HG03565 (cell line): ENCODE measurements at regions not wholly inside any gene's neighbourhood (a gene's known extent, or its start where the extent isn't known, plus 50 kb on each side); places are given as distances from the start of the nearest gene placed in this dataset.

Source experiments
- ATAC-seq: cut with Tn5 transposase; IDR thresholded peaks from one replicate; pipeline ENCODE4 v1.9.1; 2021; ENCODE audit warnings: mild to moderate bottlenecking, moderate library complexity; ENCODE audit not compliant: unreplicated experiment

DNA sequence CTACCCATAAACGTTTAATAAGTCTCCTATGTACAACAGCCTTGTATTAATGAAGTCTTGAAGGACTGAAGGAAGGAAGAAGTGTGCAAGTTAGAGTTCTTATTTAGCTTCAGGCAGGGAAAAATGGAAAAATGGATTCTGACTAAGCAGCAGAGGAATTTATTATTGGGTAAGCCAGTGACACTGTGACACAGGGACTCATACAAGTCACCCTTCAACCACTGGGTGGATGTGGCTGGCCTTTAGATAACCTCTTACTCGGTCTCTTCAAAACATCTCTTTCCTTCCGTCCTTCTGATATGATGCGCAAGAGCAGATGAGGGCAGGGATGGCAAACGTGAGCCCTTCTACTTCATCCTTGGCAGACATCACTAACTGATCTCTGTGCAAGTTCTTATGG lies 145.6 kb downstream of the DHX35 start:
- no peak for ATAC-seq

DNA sequence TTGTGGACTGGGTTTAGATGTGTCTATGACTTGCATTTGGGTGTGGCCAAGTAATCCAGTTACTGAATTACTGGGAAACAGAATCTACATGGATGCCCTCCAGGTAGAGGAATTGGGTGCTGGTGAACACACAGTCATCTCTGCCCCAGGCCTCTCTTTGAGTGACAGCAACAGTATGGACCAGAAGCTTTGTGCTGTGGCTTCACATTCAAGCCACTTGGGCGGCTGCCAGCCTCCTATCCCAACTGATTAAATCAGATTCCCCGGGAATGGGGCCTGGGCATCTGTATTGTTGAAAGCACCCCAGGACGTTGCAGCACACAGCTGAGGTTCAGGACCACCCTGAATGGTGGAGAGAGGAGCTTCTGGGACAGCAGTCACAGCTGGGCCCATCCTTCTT lies 144.6 kb downstream of the DHX35 start:
- ATAC-seq, result no peak

DNA sequence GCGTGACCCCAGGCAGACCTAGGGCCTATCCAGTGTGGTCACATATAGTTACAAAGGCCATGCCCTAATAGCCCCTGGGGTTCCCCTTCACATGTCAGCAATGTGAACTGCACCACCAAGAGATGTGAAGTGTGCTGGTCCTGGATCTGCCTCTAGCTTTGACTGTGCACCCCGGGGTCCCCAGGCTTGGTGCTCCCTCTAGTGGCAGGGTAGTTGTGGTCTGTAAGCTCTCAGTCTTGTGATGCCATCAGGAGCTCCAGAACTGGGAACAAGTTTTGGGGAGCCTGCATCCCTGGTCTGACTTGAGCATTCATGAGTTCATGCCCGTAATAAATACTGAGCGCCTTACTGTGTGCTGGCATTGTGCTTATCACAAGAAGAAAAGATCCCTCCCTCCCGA lies 143.4 kb downstream of the DHX35 start:
- no peak for ATAC-seq

GRCh38 chr20:39103732-39104131 lies 141.6 kb downstream of the DHX35 start:
- no peak for ATAC-seq

GRCh38 chr20:39103305-39103704 lies 141.2 kb downstream of the DHX35 start:
- ATAC-seq, result no peak

GRCh38 chr20:39101895-39102294 lies 139.8 kb downstream of the DHX35 start:
- no peak for ATAC-seq

DNA sequence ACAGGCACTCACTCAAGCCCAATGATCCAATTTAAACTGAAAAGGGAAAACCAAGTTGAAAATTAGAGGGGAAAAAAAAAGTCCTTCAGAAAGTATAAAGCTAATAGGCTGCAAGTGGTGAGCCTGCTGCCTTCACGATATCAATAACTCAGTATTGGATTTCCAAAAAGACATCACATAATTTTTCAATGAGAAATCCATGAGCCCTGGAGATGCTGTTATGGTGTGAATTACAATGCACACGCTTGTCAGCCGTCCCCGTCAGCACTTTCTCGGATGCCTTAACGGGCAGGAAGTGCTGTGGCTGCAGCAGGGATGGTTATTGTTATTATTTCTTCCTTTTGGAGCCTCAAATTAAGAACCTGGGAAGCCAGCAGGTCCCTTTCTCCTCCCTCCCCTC lies 138.5 kb downstream of the DHX35 start:
- ATAC-seq, result no peak

GRCh38 chr20:39097889-39098288 lies 135.7 kb downstream of the DHX35 start:
- ATAC-seq, result no peak

- ATAC-seq, result no peak
Measured at GRCh38 chr20:39095870-39096269, 133.7 kb downstream of the DHX35 start.

DNA sequence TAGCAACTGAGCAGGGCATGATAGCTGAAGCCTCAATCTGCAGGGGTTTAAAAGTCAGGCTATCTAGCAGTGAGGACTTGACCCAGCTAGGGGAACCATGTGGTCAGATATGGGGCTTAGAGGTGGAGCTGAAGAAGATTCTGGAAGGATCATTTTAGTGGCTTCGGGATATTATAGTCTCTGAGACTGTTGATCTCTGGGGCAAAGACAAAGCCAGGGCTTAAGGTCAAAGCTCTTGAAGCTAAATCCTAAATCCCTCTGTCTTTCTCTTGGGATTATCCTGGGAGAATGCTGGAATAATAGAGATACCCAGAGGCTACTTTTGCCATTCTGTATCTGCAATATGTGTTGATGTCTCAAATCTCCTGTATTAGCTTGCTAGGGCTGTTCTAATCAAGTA lies 132.2 kb downstream of the DHX35 start:
- no peak for ATAC-seq

DNA sequence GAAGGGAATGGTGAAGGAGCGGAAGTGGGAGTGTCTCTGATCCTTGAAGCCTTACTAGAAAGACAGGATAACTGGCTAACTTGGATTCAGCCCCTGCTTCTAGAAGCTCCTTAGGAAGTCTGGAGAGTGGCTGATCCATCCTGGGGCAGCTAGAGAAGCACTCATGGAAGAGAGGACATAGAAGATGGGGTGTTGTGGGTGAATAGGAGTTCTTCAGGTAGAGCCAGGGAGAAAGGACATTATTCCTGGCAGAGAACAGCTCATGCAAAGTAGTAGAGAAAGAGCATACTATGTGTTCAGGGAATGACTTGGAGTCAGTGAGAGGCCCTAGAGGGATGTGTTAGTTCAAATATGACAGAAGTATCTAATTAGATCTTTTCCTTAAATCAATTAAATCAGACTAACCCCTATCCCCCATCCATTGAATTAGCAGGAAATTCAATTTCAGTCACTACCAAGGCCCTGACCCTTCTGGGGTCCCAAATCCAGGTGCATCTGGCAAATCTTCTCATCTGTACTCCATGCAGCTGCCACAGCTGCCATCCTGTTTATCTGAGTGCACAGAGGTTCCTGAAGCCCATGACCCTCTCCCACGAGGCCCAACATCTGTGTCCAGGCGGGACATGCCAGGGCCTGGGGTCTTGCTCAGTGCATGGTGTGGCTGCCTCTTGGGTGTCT lies 130.7 kb downstream of the DHX35 start:
- no peak for ATAC-seq

GRCh38 chr20:39090906-39091305 lies 128.8 kb downstream of the DHX35 start:
- no peak for ATAC-seq

- no peak for ATAC-seq
Measured at GRCh38 chr20:39089797-39090196, 127.7 kb downstream of the DHX35 start.
